PC-3 (cell line): ENCODE measurements at regions not wholly inside any gene's neighbourhood (a gene's known extent, or its start where the extent isn't known, plus 50 kb on each side); places are given as distances from the start of the nearest gene placed in this dataset.

Source experiments
- CTCF ChIP-seq: fragments of 300-600 bp; sonication (generic); conservative IDR thresholded peaks from 2 replicates; pipeline ENCODE4 v1.5.1; 2017; ENCODE audit warnings: antibody characterized with exemption, low read depth, mild to moderate bottlenecking, low read length
- EZH2 ChIP-seq: fragments of 300-600 bp; sonication (generic); IDR thresholded peaks from one replicate; pipeline ENCODE4 v1.6.1; 2017; ENCODE audit warnings: antibody characterized with exemption, mild to moderate bottlenecking, low read length; ENCODE audit not compliant: unreplicated experiment

- TF ChIP-seq CTCF (no peak), EZH2 (no peak)
Observed at GRCh38 chr12:105916760-105917039, 222.1 kb downstream of the NUAK1 start.
